HL-60 (cell line): ENCODE measurements at regions not wholly inside any gene's neighbourhood (a gene's known extent, or its start where the extent isn't known, plus 50 kb on each side); places are given as distances from the start of the nearest gene placed in this dataset.
A peak's percentile ranks its signal among the peaks of the same experiment; 100 is the strongest.

Experiments used
- DNase-seq, 2 experiments: peaks; one replicate each; pipeline ENCODE4 v3.0.0-alpha.2; 2010 to 2020; ENCODE audit warnings: low read depth in 1 of 2, low spot score in 1 of 2
- H3K27ac ChIP-seq: fragments of 250-450 bp; sonication (Bioruptor Pico); replicated peaks from 2 replicates; pipeline ENCODE4 v1.5.1; 2020; ENCODE audit warnings: mild to moderate bottlenecking, moderate library complexity
- H3K27me3 ChIP-seq: fragments of 250-450 bp; sonication (Bioruptor Pico); 2 replicates; pipeline ENCODE4 v1.5.1; 2021; ENCODE audit warnings: mild to moderate bottlenecking, moderate library complexity; ENCODE audit not compliant: insufficient read depth, poor library complexity, severe bottlenecking
- H3K4me3 ChIP-seq: replicated peaks from 2 replicates; pipeline ENCODE4 v1.5.1; 2011; ENCODE audit warnings: mild to moderate bottlenecking, control low read depth, low read length; ENCODE audit not compliant: insufficient read depth
- CTCF ChIP-seq: IDR thresholded peaks from one replicate; pipeline ENCODE4 v1.5.1; 2011; ENCODE audit warnings: low read length, control low read depth, inconsistent platforms; ENCODE audit not compliant: insufficient read depth
- GABPA ChIP-seq: IDR thresholded peaks from 2 replicates; pipeline ENCODE4 v1.6.1; 2012; ENCODE audit warnings: low read depth
- POLR2AphosphoS5 ChIP-seq: IDR thresholded peaks from 2 replicates; pipeline ENCODE4 v1.6.1; 2012; ENCODE audit warnings: low read depth
- REST ChIP-seq: IDR thresholded peaks from 2 replicates; pipeline ENCODE4 v1.6.1; 2012; ENCODE audit warnings: low read depth; ENCODE audit not compliant: insufficient replicate concordance
- SPI1 ChIP-seq: IDR thresholded peaks from 2 replicates; pipeline ENCODE4 v1.6.1; 2012; ENCODE audit warnings: low read depth, mild to moderate bottlenecking, borderline replicate concordance

GRCh38 chr2:40043641-40044040 is 264.6 kb upstream of the THUMPD2 start:
- no peak for DNase-seq
- Histone ChIP-seq H3K27me3 (no peaks in the 10 kb centered on the region), H3K27ac (no peak overlapping the region), H3K4me3 (no peak overlapping the region)
- TF ChIP-seq REST (no peak), CTCF (no peak), SPI1 (no peak), GABPA (no peak), POLR2AphosphoS5 (no peak)

GRCh38 chr2:40043191-40043590 is 264.1 kb upstream of the THUMPD2 start:
- no peak for DNase-seq
- no peaks in the 10 kb centered on the region for H3K27me3 ChIP-seq
- TF ChIP-seq POLR2AphosphoS5 (no peak), CTCF (no peak), GABPA (no peak), REST (no peak)

GRCh38 chr2:40041422-40042382 is 262.6 kb upstream of the THUMPD2 start:
- peak; percentile 38 to 46 for DNase-seq
- TF ChIP-seq POLR2AphosphoS5 = 0 out of 2 replicates have a peak, but pooled peaks have one; percentile 24
- no peak for TF ChIP-seq CTCF
- no peak for TF ChIP-seq GABPA
- peak; percentile 85 for TF ChIP-seq SPI1
- peak overlapping the region; percentile 20 for H3K27ac ChIP-seq

More at GRCh38 chr2:40043191-40043590, 264.1 kb upstream of the THUMPD2 start:
- Histone ChIP-seq H3K27ac (no peak overlapping the region), H3K4me3 (no peak overlapping the region)

More at GRCh38 chr2:40041422-40042382, 262.6 kb upstream of the THUMPD2 start:
- Histone ChIP-seq H3K27me3 (no peaks in the 10 kb centered on the region), H3K4me3 (no peak overlapping the region)
